Neutrophil (primary cell): ENCODE measurements at regions not wholly inside any gene's neighbourhood (a gene's known extent, or its start where the extent isn't known, plus 50 kb on each side); places are given as distances from the start of the nearest gene placed in this dataset.

Experiments used
- H3K27ac ChIP-seq: fragments of 200-600 bp; sonication (generic); 2 replicates; pipeline ENCODE4 v1.5.1; 2016; ENCODE audit warnings: mild to moderate bottlenecking, moderate library complexity
- H3K27me3 ChIP-seq: fragments of 200-600 bp; sonication (generic); 2 replicates; pipeline ENCODE4 v1.6.0; 2016; ENCODE audit warnings: mild to moderate bottlenecking
- H3K36me3 ChIP-seq: fragments of 200-600 bp; sonication (generic); 2 replicates; pipeline ENCODE4 v1.5.1; 2017
- H3K4me1 ChIP-seq, 2 experiments: fragments of 200-600 bp in 1 of 2; sonication (generic) in 1 of 2; 1 replicate in 1 of 2; 2 replicates in 1 of 2; pipeline versions ENCODE4 v1.5.1 to v1.6.1; 2013 to 2016; ENCODE audit warnings: low read depth in 1 of 2, low read length in 1 of 2, mild to moderate bottlenecking in 1 of 2, moderate library complexity in 1 of 2; ENCODE audit not compliant: control insufficient read depth in 1 of 2, insufficient read depth in 1 of 2
- H3K4me3 ChIP-seq, 2 experiments: fragments of 200-600 bp in 1 of 2; sonication (generic) in 1 of 2; 1 replicate in 1 of 2; 2 replicates in 1 of 2; pipeline ENCODE4 v1.5.1; 2013 to 2016; ENCODE audit warnings: low read depth in 1 of 2, low read length in 1 of 2, mild to moderate bottlenecking in 1 of 2, moderate library complexity in 1 of 2
- H3K9me3 ChIP-seq: fragments of 200-600 bp; sonication (generic); 2 replicates; pipeline ENCODE4 v1.5.1; 2016
- TF ChIP-seq, protein P1 (sequence below): fragments of 200-600 bp; sonication (generic); IDR thresholded peaks from 2 replicates; pipeline ENCODE4 v1.5.1; 2016; ENCODE audit warnings: antibody characterized with exemption

DNA sequence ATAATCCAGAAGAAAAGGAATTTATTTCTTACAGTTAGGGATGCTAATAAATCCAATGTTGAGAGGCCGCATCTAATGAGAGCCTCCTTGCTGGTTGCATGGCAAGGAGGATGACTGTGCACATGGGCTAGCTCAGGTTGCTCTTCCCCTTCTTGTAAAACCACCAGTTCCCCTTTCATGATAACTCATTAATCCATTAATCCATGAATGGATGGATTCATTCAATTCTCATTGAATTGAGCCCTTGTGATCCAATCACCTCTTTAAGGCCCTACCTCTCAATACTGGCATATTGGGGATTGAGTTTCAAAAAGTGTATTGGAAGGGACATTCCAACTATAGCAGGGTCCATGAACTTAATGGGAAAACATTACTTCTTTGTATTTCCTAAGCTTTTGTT, 149.5 kb downstream of the BMP2 start:
- Histone ChIP-seq H3K27ac (no peak overlapping the region), H3K4me1 (no peaks in the 10 kb centered on the region)

DNA sequence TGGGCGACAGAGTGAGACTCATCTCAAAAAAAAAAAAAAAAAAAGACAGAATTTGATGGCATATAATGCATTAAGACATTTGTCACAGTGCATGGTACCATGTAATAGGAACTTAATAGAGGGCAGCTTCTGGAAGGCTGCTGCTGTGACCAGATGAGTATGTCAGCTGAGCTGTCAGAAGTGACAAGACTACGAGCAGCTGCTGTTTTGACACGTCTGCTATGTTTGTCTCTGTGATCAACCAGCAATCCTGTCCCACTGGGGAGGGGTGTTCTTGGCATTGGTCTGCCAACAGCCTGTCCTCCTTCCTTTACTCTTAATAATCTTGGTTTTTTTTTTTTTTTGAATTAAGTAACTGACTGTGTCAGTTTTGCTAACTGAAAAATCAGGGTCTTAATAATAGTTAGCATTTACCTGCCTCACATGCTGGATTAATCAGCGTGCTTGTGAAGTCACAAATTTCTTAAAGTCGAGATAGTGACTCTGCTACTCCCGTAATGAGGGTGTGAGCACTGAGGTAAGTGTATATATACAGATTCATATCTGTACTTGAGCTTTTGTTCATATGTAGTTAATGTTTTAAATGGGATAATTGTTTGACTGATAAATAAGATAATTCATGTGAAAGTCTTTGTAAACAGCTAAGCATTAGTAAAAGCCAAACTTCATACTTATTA, 152.4 kb downstream of the BMP2 start:
- no peaks in the 10 kb centered on the region for H3K4me1 ChIP-seq
- H3K27ac ChIP-seq: no peak overlapping the region
- H3K9me3 ChIP-seq: no peaks in the 10 kb centered on the region
- TF ChIP-seq, protein P1, sequence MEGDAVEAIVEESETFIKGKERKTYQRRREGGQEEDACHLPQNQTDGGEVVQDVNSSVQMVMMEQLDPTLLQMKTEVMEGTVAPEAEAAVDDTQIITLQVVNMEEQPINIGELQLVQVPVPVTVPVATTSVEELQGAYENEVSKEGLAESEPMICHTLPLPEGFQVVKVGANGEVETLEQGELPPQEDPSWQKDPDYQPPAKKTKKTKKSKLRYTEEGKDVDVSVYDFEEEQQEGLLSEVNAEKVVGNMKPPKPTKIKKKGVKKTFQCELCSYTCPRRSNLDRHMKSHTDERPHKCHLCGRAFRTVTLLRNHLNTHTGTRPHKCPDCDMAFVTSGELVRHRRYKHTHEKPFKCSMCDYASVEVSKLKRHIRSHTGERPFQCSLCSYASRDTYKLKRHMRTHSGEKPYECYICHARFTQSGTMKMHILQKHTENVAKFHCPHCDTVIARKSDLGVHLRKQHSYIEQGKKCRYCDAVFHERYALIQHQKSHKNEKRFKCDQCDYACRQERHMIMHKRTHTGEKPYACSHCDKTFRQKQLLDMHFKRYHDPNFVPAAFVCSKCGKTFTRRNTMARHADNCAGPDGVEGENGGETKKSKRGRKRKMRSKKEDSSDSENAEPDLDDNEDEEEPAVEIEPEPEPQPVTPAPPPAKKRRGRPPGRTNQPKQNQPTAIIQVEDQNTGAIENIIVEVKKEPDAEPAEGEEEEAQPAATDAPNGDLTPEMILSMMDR: no peak
- H3K4me3 ChIP-seq: no peak overlapping the region
- no peaks in the 10 kb centered on the region for H3K36me3 ChIP-seq
- H3K27me3 ChIP-seq: no peaks in the 10 kb centered on the region

More for the DNA sequence above, 149.5 kb downstream of the BMP2 start:
- no peaks in the 10 kb centered on the region for H3K36me3 ChIP-seq
- H3K27me3 ChIP-seq: no peaks in the 10 kb centered on the region
- H3K9me3 ChIP-seq: no peaks in the 10 kb centered on the region
- no peak overlapping the region for H3K4me3 ChIP-seq
- TF ChIP-seq, protein P1: no peak

DNA sequence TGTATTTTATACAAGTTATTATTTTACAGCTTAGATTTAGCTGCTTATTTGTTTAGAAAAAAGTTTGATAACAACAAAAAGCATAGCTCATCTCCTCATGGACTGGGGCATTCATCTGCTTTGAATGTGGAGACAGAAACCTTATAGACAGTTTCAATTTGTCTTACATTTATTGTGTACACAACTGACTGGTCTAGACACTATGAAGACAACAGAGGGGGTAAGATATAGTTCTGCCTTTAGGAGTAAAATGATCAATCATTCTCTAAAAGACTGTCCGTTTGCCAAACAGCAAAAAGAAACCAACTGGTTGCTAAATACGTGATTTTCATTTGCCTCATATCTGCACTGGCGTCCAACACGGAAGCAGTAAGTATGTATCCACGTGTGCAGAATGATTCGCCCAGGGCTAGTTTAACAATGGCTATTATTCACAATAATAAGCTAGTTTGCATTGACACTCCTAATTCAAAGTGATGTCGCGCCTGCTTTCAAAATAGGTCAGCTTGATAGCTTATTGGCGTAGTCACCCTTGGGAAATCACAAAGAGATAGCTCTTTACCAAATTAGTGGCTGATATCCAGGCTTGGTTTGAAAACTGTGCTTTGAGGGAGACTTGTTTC, 153.6 kb downstream of the BMP2 start:
- TF ChIP-seq, protein P1: no peak
- H3K4me1 ChIP-seq: no peaks in the 10 kb centered on the region
- no peaks in the 10 kb centered on the region for H3K36me3 ChIP-seq
- H3K27me3 ChIP-seq: no peaks in the 10 kb centered on the region
- H3K27ac ChIP-seq: no peak overlapping the region
- H3K9me3 ChIP-seq: no peaks in the 10 kb centered on the region
- no peak overlapping the region for H3K4me3 ChIP-seq

DNA sequence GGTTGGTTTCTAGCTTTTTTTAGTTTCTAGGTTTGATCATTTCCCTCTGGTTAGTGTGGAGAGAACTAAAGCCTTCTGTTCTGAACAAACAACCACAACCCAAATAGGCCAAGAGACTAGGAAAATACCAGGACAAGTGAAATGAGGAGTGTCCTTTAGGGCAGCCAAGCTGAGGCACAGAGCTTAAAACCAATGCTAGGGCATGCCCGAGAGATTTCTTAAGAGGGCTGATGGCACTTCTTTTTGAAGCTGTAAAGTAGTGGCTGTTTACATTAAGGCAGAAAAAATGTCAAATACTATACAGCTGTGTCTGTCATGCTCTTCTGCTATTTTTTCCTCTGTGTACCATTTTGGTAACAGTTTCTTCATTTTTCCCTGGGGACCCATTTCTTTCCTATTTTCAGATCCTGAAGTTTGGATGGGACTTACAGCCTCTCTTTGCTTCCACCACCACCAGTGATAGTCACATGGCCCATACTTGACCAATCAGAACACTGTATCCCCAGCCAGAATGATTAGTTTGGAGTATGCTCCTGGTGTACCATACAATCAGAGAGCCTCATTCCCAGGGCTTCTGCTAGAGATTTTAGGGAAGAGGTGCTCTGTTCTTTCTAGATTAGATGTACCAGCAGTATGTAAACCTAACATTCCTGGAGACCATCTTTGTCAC, 154.4 kb downstream of the BMP2 start:
- TF ChIP-seq, protein P1: no peak
- no peak overlapping the region for H3K4me3 ChIP-seq
- H3K9me3 ChIP-seq: no peaks in the 10 kb centered on the region
- H3K27ac ChIP-seq: no peak overlapping the region
- H3K36me3 ChIP-seq: no peaks in the 10 kb centered on the region
- H3K4me1 ChIP-seq: no peaks in the 10 kb centered on the region
- H3K27me3 ChIP-seq: no peaks in the 10 kb centered on the region

DNA sequence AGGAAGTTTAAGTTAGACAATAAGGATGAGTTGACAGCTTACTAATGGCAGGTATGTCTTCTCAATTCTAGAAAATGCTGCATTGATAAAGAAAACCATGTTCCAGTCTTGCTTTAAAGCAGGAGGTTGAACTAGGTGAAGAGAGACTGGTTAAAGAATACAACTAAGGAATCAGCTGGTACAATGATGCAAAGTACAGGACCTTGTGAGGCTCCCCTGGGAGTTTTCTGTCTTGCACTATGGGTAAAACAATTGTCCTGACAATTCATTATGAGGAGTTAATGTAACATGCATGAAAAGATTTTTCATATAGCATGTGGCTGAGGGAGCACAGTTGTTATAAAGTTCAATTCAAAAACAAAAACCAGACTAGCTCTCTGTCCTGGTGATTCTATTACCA, 157.2 kb downstream of the BMP2 start:
- no peaks in the 10 kb centered on the region for H3K9me3 ChIP-seq
- H3K36me3 ChIP-seq: no peaks in the 10 kb centered on the region
- no peak overlapping the region for H3K27ac ChIP-seq
- H3K4me3 ChIP-seq: no peak overlapping the region
- no peaks in the 10 kb centered on the region for H3K4me1 ChIP-seq
- H3K27me3 ChIP-seq: no peaks in the 10 kb centered on the region
- TF ChIP-seq, protein P1: no peak
